GM21717 (cell line): ENCODE measurements at regions not wholly inside any gene's neighbourhood (a gene's known extent, or its start where the extent isn't known, plus 50 kb on each side); places are given as distances from the start of the nearest gene placed in this dataset.
"Not testable (repeated sequence)": the region's sequence is repeated elsewhere in the genome, so short reads cannot be mapped to it uniquely, and the experiment has no call there.

ENCODE experiments used
- ATAC-seq: cut with Tn5 transposase; IDR thresholded peaks from one replicate; pipeline ENCODE4 v1.9.1; 2021; ENCODE audit warnings: mild to moderate bottlenecking, moderate library complexity; ENCODE audit not compliant: unreplicated experiment

- not testable (repeated sequence) for ATAC-seq
Measured at GRCh38 chr14:40954448-40955130, 652.1 kb upstream of the LRFN5 start.

- ATAC-seq: no peak
Measured at GRCh38 chr14:40944521-40944920, 662.2 kb upstream of the LRFN5 start.

- no peak for ATAC-seq
Measured at GRCh38 chr14:40936861-40937260, 669.8 kb upstream of the LRFN5 start.

- ATAC-seq: no peak
Measured at GRCh38 chr14:40920380-40920779, 686.3 kb upstream of the LRFN5 start.

- ATAC-seq: no peak
Measured at GRCh38 chr14:40911141-40911540, 695.5 kb upstream of the LRFN5 start.

- no peak for ATAC-seq
Measured at GRCh38 chr14:40909906-40910305, 696.8 kb upstream of the LRFN5 start.

GRCh38 chr14:40903709-40904108 is 703.0 kb upstream of the LRFN5 start:
- no peak for ATAC-seq

- ATAC-seq: no peak
Measured at GRCh38 chr14:40899435-40899834, 707.2 kb upstream of the LRFN5 start.

GRCh38 chr14:40894846-40895245 is 711.8 kb upstream of the LRFN5 start:
- no peak for ATAC-seq

GRCh38 chr14:40889126-40889525 is 717.5 kb upstream of the LRFN5 start:
- no peak for ATAC-seq

GRCh38 chr14:40887912-40888311 is 718.8 kb upstream of the LRFN5 start:
- ATAC-seq: no peak

- ATAC-seq: no peak
Measured at GRCh38 chr14:40870252-40870651, 736.4 kb upstream of the LRFN5 start.

GRCh38 chr14:40859055-40859454 is 747.6 kb upstream of the LRFN5 start:
- no peak for ATAC-seq

GRCh38 chr14:40855343-40855742 is 751.3 kb upstream of the LRFN5 start:
- no peak for ATAC-seq

- no peak for ATAC-seq
Measured at GRCh38 chr14:40850191-40850590, 756.5 kb upstream of the LRFN5 start.

- ATAC-seq: no peak
Measured at GRCh38 chr14:40847480-40847879, 759.2 kb upstream of the LRFN5 start.

- no peak for ATAC-seq
Measured at GRCh38 chr14:40842816-40843215, 763.9 kb upstream of the LRFN5 start.

GRCh38 chr14:40841886-40842285 is 764.8 kb upstream of the LRFN5 start:
- no peak for ATAC-seq

- no peak for ATAC-seq
Measured at GRCh38 chr14:40838601-40839000, 768.1 kb upstream of the LRFN5 start.

- no peak for ATAC-seq
Measured at GRCh38 chr14:40806471-40806870, 800.2 kb upstream of the LRFN5 start.

- ATAC-seq: no peak
Measured at GRCh38 chr14:40796168-40796567, 810.5 kb upstream of the LRFN5 start.

- no peak for ATAC-seq
Measured at GRCh38 chr14:40784860-40785259, 821.8 kb upstream of the LRFN5 start.

- no peak for ATAC-seq
Measured at GRCh38 chr14:40762685-40763084, 844.0 kb upstream of the LRFN5 start.
